22Rv1 (cell line): ENCODE measurements at regions not wholly inside any gene's neighbourhood (a gene's known extent, or its start where the extent isn't known, plus 50 kb on each side); places are given as distances from the start of the nearest gene placed in this dataset.
"Not testable (repeated sequence)": the region's sequence is repeated elsewhere in the genome, so short reads cannot be mapped to it uniquely, and the experiment has no call there.

ENCODE experiments used
- H3K27ac ChIP-seq: fragments of 450-650 bp; 2 replicates; pipeline ENCODE4 v1.5.1; 2017
- CTCF ChIP-seq: fragments of 450-650 bp; IDR thresholded peaks from 2 replicates; pipeline ENCODE4 v1.5.1; 2017; ENCODE audit warnings: mild to moderate bottlenecking
- ZFX ChIP-seq: fragments of 450-650 bp; IDR thresholded peaks from 2 replicates; pipeline ENCODE4 v1.6.1; 2017; ENCODE audit warnings: antibody characterized with exemption, borderline replicate concordance

- no peak overlapping the region for H3K27ac ChIP-seq
- TF ChIP-seq CTCF, result no peak
- TF ChIP-seq ZFX, result no peak
Observed at GRCh38 chr1:78269591-78269990, 221.2 kb upstream of the PTGFR start.

GRCh38 chr1:78271423-78271822, 219.4 kb upstream of the PTGFR start:
- H3K27ac ChIP-seq, result not testable (repeated sequence)

GRCh38 chr1:78274814-78275213, 216.0 kb upstream of the PTGFR start:
- TF ChIP-seq ZFX (no peak), CTCF (no peak)

GRCh38 chr1:78275456-78275855, 215.3 kb upstream of the PTGFR start:
- TF ChIP-seq CTCF, result no peak
- no peak for TF ChIP-seq ZFX
- no peak overlapping the region for H3K27ac ChIP-seq

More at GRCh38 chr1:78274814-78275213, 216.0 kb upstream of the PTGFR start:
- no peak overlapping the region for H3K27ac ChIP-seq

GRCh38 chr1:78275906-78276685, 214.7 kb upstream of the PTGFR start:
- H3K27ac ChIP-seq, result no peak overlapping the region
- TF ChIP-seq ZFX, result no peak
- no peak for TF ChIP-seq CTCF

GRCh38 chr1:78277253-78277652, 213.5 kb upstream of the PTGFR start:
- no peak overlapping the region for H3K27ac ChIP-seq
- TF ChIP-seq ZFX, result no peak
- no peak for TF ChIP-seq CTCF

GRCh38 chr1:78279051-78279450, 211.7 kb upstream of the PTGFR start:
- H3K27ac ChIP-seq, result no peak overlapping the region
- no peak for TF ChIP-seq CTCF
- TF ChIP-seq ZFX, result no peak

- no peak overlapping the region for H3K27ac ChIP-seq
- no peak for TF ChIP-seq CTCF
- no peak for TF ChIP-seq ZFX
Observed at GRCh38 chr1:78280626-78281025, 210.1 kb upstream of the PTGFR start.
